Right lobe of liver (tissue), 6 donors: ENCODE measurements at regions not wholly inside any gene's neighbourhood (a gene's known extent, or its start where the extent isn't known, plus 50 kb on each side); places are given as distances from the start of the nearest gene placed in this dataset.
"Not testable (repeated sequence)": the region's sequence is repeated elsewhere in the genome, so short reads cannot be mapped to it uniquely, and the experiment has no call there.

ENCODE experiments used
- ATAC-seq, 4 donors: fragments of 200-7000 bp; cut with Tn5 transposase; one replicate each; pipeline ENCODE4 v1.9.1; 2020; ENCODE audit warnings: mild to moderate bottlenecking in 4 of 4, moderate library complexity in 4 of 4
- DNase-seq, 3 donors: peaks; one replicate each; pipeline ENCODE4 v3.0.0-alpha.2; 2020
- H3K27ac ChIP-seq, 3 donors: fragments of 200-600 bp; one replicate each; pipeline ENCODE4 v1.8.0; 2022
- H3K27me3 ChIP-seq, 2 donors: fragments of 200-600 bp; one replicate each; pipeline ENCODE4 v1.8.0; 2022
- H3K36me3 ChIP-seq, 4 donors: fragments of 200-600 bp; sonication (generic) in 1 of 4; one replicate each; pipeline versions ENCODE4 v1.5.1 to v1.8.0; 2017 to 2022; ENCODE audit warnings: control low read depth in 1 of 4
- H3K4me1 ChIP-seq, 4 donors: fragments of 200-600 bp; sonication (generic) in 1 of 4; one replicate each; pipeline versions ENCODE4 v1.5.1 to v1.8.0; 2017 to 2022; ENCODE audit warnings: control low read depth in 1 of 4
- H3K4me3 ChIP-seq, 3 donors: fragments of 200-600 bp; one replicate each; pipeline ENCODE4 v1.8.0; 2022
- H3K9me3 ChIP-seq, 4 donors: fragments of 200-600 bp; sonication (generic) in 1 of 4; one replicate each; pipeline versions ENCODE4 v1.5.1 to v1.8.0; 2017 to 2022; ENCODE audit warnings: control low read depth in 1 of 4
- CTCF ChIP-seq, 4 donors: fragments of 200-600 bp in 3 of 4; fragments of 450-650 bp in 1 of 4; IDR thresholded peaks; one replicate each; pipeline versions ENCODE4 v1.5.1 to v1.8.0; 2016 to 2022; ENCODE audit warnings: antibody characterized with exemption in 4 of 4, mild to moderate bottlenecking in 2 of 4
- POLR2A ChIP-seq: fragments of 450-650 bp; IDR thresholded peaks from one replicate; pipeline ENCODE4 v1.6.1; 2017; ENCODE audit warnings: antibody characterized with exemption, mild to moderate bottlenecking
- WGBS: methylation state at CpG from one replicate; pipeline ENCODE4 v1.1.6; 2018; ENCODE audit warnings: low coverage, low lambda C conversion rate; ENCODE audit not compliant: insufficient coverage; ENCODE audit errors: missing lambda C conversion rate; 5-methylcytosine and 5-hydroxymethylcytosine counted together
- intact Hi-C, 2 donors: fragments of 100-400 bp; cut with DNase I; formaldehyde crosslinking; loops; one replicate each; pipeline versions ENCODE4 v1.11.2 to v1.14.1; 2022
- donor health status: DM: no; HTN: yes; CAD: no.
- donor health status: DM: no; HTN: no; CAD: no.
- donor health status: DM: no; HTN: no; CAD: no.
- donor health status: DM: no; HTN: yes; CAD: no.
- donor health status: DM: no; HTN: yes; CAD: no.

- intact Hi-C loops: no loop called here
- Histone ChIP-seq H3K4me3 (no peak overlapping the region), H3K4me1 (no peaks in the 10 kb centered on the region), H3K27me3 (no peaks in the 10 kb centered on the region), H3K36me3 (no peaks in the 10 kb centered on the region), H3K27ac (no peak overlapping the region), H3K9me3 (no peaks in the 10 kb centered on the region)
- 14% methylated on average over 6 of the region's 6 CpGs for WGBS
- no peak for DNase-seq
- no peak for ATAC-seq
- TF ChIP-seq CTCF (IDR thresholded peaks at IDR 0.05) (no peak), POLR2A (no peak)
Measured at GRCh38 chr11:38538866-38539680, 1941.0 kb upstream of the RAG2 start.

- ATAC-seq (no peak), DNase-seq (no peak)
- H3K4me3 ChIP-seq: no peak overlapping the region
- H3K4me1 ChIP-seq: no peaks in the 10 kb centered on the region
- no peaks in the 10 kb centered on the region for H3K9me3 ChIP-seq
- H3K36me3 ChIP-seq: no peaks in the 10 kb centered on the region
- H3K27ac ChIP-seq: no peak overlapping the region
- no peak for TF ChIP-seq CTCF (IDR thresholded peaks at IDR 0.05)
- no peak for TF ChIP-seq POLR2A
- WGBS: 42% methylated on average over 2 of the region's 2 CpGs
- no peaks in the 10 kb centered on the region for H3K27me3 ChIP-seq
- intact Hi-C loops: no loop called here
Measured at GRCh38 chr11:38530226-38530625, 1932.2 kb upstream of the RAG2 start.

- Histone ChIP-seq H3K4me1 (no peaks in the 10 kb centered on the region), H3K4me3 (no peak overlapping the region), H3K27me3 (no peaks in the 10 kb centered on the region), H3K36me3 (no peaks in the 10 kb centered on the region), H3K27ac (no peak overlapping the region), H3K9me3 (no peaks in the 10 kb centered on the region)
- DNase-seq (no peak), ATAC-seq (no peak)
- WGBS: 14% methylated on average over 1 of the region's 1 CpG
- intact Hi-C loops: no loop called here
- TF ChIP-seq CTCF (IDR thresholded peaks at IDR 0.05) (no peak), POLR2A (no peak)
Measured at GRCh38 chr11:38524945-38525344, 1926.9 kb upstream of the RAG2 start.

GRCh38 chr11:38517991-38518390, 1920.0 kb upstream of the RAG2 start:
- no peak for TF ChIP-seq CTCF (IDR thresholded peaks at IDR 0.05)
- no peak overlapping the region for H3K4me3 ChIP-seq
- no peak for ATAC-seq
- 25% methylated on average over 2 of the region's 5 CpGs for WGBS
- no peaks in the 10 kb centered on the region for H3K4me1 ChIP-seq
- intact Hi-C loops: no loop called here
- no peaks in the 10 kb centered on the region for H3K27me3 ChIP-seq
- H3K9me3 ChIP-seq: no peaks in the 10 kb centered on the region
- H3K27ac ChIP-seq: no peak overlapping the region
- no peaks in the 10 kb centered on the region for H3K36me3 ChIP-seq
- DNase-seq: no peak

- H3K9me3 ChIP-seq, H3K36me3 ChIP-seq, ATAC-seq, H3K4me3 ChIP-seq, intact Hi-C loops, DNase-seq, H3K27me3 ChIP-seq, H3K27ac ChIP-seq, H3K4me1 ChIP-seq: not testable (repeated sequence)
- 52% methylated on average over 3 of the region's 3 CpGs for WGBS
Measured at GRCh38 chr11:38512830-38513229, 1914.8 kb upstream of the RAG2 start.
